AG20443 (cell line): ENCODE measurements at regions not wholly inside any gene's neighbourhood (a gene's known extent, or its start where the extent isn't known, plus 50 kb on each side); places are given as distances from the start of the nearest gene placed in this dataset.

Source experiments
- DNase-seq: peaks from one replicate; pipeline ENCODE4 v3.0.0; 2012; ENCODE audit warnings: low spot score, mixed read lengths

DNA sequence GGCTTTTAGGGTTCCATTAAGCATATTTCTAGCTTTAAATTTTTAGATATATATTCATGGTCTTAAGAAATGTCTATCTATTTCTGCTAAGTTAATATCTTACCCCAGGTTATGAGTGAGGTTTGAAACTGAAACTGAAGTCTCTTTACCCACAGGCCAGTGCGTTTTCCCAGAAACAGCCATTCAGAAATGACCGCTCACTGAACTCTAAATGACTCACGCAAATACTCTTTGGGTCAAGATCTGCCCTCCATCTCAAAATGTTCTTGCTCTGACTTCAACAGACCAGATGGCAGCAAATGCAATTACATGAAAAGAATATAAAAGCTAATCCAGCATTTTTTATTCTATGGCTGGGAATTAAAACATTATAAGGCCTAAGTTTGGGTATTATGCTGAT lies 315.2 kb downstream of the TDRD15 start:
- DNase-seq: no peak

- no peak for DNase-seq
Observed at GRCh38 chr2:21441442-21441841, 317.7 kb downstream of the TDRD15 start.

DNA sequence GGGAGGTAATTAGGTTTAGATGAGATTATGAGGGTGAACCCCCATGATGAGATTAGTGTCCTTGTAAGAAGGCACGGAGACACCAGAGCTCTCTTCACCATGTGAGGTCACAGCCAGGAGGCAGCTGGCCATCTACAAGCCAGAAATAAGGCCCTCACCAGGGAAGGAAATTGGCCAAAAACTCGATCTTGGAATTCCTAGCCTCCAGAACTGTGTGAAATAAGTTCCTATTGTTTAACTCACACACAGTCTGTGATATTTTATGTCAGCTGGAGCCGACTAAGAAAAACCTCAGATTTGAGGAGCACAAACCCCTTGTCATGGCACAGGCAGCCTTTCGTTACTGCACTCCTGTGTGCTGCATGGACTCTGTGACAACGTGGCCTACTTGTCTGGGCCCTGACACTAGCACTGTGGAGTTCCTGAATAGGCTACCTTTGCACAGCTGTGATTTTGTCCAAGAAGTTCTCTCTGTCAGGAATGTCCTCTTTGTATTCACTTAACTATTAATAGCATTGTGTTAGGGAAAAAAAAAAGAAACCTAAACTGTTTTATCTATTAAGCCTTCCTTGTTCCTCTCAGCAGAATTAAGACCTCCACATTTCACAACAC lies 319.8 kb downstream of the TDRD15 start:
- no peak for DNase-seq

DNA sequence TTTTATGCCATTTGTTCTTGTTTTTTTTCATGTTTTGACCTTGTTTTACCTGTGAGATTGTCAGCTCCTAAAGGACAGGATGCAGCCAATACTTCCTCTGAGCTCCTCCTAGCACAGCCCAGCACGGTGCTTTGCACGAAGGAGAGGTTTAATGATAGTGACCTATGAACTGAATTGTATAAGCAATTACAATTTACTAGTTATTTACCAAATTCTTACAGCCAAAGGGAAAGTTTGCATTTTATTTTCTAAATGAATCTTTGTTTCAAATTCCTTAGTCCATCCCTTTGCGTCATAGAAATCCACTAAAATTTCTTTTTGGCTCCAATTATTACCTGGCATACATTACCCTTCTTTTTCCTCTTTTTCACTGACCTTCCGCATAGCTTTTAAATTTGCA lies 326.1 kb downstream of the TDRD15 start:
- DNase-seq: no peak

GRCh38 chr2:21451403-21451802 lies 327.6 kb downstream of the TDRD15 start:
- no peak for DNase-seq

- DNase-seq: no peak
Observed at GRCh38 chr2:21452263-21452662, 328.5 kb downstream of the TDRD15 start.

DNA sequence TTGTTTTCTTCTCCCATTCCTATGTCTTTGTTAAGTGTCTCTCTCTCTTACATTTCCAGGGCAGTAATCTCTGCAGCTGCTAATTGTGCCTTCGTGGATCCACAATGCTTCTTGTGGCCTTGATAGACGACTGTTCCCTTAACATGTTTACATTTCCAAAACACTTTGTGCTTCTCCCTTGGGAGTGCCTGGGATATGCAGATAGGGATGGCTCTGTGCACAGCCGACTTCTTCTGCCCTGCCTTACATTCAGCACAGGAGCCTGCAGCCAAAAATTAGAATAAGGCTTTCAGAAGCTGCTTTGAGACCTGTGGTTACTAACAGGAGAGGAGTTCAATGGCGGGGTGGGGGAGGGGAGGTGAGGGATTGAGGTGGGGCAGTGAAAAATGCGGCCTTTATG lies 328.9 kb downstream of the TDRD15 start:
- no peak for DNase-seq

GRCh38 chr2:21453723-21454450 lies 330.1 kb downstream of the TDRD15 start:
- no peak for DNase-seq

DNA sequence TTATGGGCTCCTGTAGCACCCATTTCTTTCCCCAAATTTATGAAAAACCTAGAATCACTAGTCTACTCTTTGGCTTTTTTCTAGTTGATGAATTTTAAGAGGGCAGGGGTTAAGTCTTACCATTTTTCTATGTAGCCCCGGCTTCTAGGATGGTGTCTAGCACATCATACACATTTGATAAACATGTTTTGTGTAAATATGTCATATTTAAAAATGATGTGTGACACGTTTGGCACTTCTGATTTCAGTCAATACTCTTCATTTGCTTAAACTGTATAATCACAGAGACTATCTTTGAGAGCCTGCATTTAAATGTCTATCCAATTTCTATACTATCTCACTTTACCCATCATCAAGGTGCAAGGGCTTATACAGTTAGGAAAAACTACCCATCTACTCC lies 331.1 kb downstream of the TDRD15 start:
- no peak for DNase-seq

DNA sequence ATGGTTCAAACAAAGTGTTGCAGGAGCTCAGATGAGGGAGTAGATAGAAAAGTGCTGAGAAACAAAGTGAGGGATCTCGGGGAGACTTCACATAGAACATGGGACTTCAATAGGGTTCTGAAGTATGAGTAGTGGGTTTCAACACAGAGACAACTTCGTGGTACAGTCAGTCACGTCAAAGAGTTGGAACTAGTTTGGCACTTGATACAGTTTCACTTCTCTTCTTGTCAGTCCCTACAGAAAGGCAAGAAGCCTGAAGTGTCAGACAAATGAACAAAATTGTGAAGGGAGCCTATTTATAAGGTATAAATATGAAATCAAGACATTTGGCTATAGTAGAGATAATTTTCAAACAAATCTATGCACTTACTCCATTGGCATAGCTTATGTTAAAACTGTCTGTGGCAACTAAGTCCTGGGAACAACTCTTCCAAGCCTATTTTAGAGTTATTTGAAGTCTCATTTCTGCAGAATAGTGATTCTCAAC lies 338.0 kb downstream of the TDRD15 start:
- DNase-seq: no peak

GRCh38 chr2:21466341-21466927 lies 342.7 kb downstream of the TDRD15 start:
- DNase-seq: no peak

GRCh38 chr2:21467280-21467818 lies 343.6 kb downstream of the TDRD15 start:
- no peak for DNase-seq

GRCh38 chr2:21467910-21468309 lies 344.1 kb downstream of the TDRD15 start:
- DNase-seq: no peak

DNA sequence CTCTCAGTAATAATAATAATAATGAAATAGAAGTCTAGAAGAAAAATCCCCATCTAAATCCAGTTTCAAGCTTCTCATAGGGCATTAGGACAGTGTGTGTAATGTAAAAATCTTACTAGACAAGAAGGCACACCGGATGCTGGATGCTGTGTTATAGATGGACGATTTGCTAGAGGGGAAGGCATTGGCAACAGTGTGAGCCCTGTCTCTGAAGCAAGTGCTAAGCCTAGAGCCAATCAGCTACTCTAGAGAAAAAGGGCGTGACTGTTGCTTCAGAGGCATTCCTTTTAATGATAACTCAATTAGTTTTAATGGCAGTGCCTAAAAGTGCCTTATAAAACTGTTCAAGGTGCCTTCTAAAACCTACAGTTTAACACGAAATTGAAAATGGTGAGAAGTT lies 344.9 kb downstream of the TDRD15 start:
- DNase-seq: no peak

DNA sequence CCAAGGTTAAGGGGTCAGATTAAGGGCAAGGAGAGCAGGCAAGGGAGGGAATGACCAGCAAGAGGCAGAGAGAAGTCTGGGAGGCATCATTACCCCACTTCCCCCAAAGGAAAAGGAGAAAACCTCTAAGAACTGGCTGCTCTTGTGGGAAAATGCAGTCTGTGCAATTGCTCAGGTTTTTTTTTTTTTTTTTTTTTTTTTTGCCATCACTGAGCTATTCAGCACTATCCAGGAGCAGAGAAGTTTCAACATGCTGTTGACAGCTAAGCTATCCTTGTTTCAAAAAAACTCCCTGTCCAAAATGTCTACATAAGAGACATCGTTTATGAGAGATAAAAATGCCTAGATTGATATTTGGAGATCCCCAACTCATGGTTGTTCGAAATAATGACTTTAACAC lies 345.4 kb downstream of the TDRD15 start:
- no peak for DNase-seq

DNA sequence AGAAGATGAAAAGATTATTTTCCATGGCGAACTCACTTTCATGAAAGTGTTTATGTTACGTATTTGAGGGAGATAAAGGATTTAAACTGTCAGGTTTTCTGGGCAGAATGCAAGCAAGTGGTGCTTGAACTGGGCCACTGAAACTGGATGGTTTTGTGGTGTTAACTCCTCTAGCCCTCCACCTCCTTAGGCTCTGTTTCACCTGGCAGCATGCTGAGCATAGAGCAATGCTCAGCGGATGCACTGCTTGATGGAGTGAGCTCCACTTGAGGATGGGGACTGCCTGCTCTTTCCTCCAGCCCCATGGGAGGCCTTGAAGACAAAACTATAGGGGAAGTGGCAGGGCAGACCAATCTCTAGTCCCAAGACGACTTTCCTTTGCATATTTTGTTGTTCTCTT lies 345.8 kb downstream of the TDRD15 start:
- DNase-seq: no peak

- DNase-seq: no peak
Observed at GRCh38 chr2:21480162-21480561, 356.4 kb downstream of the TDRD15 start.

DNA sequence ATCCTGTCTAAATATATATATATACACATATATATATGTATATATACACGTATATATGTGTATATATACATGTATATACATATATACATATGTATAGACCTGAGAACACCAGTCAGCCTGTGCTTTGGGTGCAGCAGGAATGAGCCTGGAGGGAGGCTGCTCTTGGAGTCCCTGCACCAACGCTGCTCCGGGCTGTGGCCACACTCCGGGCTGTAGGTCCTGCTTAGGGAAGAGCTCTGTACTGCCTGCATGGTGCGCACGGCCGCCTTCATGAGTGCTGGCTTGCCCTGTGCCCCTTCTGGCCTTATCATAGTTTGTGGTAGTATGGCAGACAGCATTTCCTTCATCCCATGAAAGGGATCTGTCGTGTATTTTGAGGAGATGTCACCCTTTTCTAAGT lies 360.9 kb downstream of the TDRD15 start:
- DNase-seq: no peak

- no peak for DNase-seq
Observed at GRCh38 chr2:21486445-21486844, 362.7 kb downstream of the TDRD15 start.

GRCh38 chr2:21489080-21489479 lies 365.3 kb downstream of the TDRD15 start:
- DNase-seq: no peak

GRCh38 chr2:21498016-21498415 lies 374.2 kb downstream of the TDRD15 start:
- no peak for DNase-seq

DNA sequence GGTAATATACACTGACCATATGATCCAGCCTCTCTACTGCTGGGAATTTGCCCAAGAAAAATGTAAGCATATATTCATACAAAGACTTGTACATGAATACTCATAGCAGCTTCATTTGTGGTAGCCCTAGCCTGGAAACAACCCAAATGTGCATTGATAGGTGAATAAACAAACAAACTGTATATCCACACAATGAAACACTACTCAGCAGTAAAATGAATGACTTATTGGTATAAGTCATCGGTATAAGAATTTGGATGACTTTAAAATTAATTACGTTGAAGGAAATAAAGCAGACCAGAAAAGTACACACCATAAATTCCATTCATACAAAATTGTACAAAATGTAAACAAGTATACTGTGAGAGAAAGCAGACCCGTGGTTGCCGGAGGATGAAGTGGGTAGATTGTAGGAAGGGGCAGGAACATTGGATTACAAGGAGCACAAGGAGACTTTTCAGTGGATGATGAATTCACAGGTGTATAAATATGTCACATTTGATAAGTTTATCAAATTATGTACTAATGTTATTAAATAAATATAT lies 376.7 kb downstream of the TDRD15 start:
- DNase-seq: no peak
